OCI-M1 (cell line): ENCODE measurements at regions not wholly inside any gene's neighbourhood (a gene's known extent, or its start where the extent isn't known, plus 50 kb on each side); places are given as distances from the start of the nearest gene placed in this dataset.

Experiments used
- DNase-seq: peaks from one replicate; lab custom pipeline; 2025; lab: John Stamatoyannopoulos, UW

DNA sequence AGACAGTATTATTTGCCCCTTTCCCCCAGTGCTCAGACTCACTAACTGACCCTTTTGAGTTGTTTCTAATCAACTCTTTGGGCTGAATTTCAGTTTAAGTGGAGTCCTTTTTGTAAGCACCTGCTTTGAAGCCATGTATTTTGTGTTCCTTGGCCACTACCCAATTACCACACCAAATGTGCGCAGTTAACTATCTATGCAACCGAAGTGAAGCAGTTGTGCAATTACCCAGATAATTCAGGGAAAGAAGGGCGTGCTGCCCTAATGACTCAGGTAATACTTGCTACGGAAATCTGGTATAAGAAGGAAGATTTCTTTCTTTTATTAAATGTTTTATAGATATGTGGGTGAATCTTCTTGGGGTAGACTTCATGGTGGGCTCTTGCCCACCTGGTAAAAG lies 371.9 kb upstream of the TBL1XR1 start:
- DNase-seq, result no peak

DNA sequence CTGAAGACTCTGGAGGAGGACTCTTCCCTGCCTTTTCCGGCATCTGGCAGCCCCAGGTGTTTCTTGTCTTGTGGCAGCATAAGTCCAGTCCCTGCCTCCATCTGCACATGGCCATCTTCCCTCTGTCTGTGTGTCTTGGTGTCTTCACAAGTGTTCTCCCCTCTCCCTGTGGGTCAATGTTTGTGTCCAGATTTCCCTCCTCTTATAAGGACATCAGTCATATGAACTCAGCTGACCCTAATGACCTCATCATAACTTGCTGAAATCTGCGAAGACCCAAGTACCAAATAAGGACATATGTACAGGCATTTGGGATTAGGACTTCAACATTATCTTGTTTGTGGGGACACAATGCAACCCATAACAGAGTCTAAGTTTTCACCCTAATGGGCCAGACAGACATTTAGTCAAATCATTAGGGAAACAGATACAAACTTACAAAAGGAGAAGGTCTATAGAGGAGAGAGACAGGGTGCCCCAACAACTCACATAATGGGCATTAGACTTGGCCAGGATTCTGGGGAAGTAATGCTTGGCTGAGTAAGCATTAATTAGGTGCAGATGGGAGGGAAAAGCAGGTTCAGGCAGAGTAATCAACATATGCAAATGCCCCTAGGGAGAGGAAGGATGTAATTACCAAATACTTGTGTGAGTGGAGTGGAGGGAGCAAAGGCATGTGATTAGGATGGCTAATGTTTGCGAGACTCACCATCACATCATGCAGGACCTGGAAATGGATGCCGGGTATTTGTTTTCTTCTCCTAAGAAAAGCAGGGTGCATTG lies 372.8 kb upstream of the TBL1XR1 start:
- no peak for DNase-seq

DNA sequence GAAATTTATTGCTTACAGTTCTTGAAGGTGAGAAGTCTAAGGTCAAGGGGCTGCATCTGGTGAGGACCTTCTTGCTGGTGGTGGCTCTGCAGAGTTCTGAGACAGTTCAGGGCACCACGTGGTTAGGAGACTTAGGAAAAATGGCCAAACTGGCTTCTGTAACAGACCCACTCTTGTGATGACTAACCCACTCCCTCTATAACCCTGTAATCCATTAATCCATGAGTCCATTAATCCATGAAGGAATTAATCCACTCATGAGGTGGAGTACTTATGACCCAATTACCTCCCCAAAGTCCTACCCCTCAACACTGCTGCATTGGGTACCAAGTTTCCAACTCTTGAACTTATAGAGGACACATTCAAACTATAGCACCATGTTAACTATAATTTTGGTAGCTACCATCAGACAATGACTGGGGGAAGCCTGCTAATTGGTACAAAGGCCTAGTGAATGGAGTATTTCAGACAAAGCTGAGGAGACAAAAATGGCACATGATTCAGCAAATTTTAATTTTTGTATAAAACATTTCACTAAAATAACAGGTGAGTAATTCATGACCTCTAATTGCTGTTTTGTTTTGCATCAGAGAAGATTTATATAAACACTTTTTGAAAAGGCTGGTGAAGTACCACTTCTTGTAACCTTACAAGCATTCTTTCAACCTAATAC lies 374.1 kb upstream of the TBL1XR1 start:
- DNase-seq, result no peak

DNA sequence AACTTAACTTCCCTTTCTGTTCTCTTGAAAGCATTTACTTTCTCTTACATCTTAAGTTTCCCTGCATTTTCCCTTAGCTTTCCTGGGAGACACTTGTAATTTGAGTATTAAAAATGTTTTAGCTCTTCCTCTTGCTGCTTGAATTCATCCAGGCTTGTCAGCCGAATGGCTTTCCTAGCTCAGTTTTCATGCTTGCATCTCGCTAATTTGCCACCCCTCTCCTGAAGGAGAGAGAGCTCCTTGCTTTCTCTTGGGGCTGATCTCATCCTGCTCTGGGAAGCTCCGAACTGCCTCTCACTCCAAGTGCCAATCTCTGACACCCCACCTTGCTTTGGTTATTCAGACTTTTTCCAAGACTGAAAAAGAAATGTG lies 374.6 kb upstream of the TBL1XR1 start:
- no peak for DNase-seq

DNA sequence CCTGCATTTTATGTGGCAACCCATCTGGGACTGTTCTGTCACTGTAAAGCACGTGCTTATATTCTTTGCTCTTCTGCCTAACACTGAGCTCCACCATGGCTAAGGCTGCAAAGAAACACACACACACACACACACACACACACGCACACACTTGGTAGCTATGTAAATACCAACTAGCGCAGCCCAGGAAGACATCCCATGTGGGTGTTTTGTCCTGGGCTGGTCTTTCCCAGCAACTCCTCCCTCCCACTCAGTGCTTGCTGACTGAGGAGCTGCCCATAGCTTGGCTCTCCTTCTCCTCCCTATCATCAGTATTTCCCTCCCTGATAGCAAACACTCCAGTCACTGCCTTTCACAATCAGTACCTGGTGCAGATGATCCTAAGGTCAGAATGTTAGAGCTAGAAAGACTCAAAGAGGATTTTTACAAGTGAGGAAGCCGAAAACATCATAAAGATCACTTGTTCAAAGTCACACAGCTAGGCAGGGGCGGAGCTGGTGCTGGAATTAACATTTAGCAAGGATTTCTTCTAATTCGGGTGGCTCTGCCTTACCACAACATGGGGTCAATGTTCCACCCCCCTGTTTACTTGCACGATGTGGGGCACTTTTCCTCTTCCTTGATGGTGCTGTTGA lies 377.1 kb upstream of the TBL1XR1 start:
- DNase-seq, result no peak

DNA sequence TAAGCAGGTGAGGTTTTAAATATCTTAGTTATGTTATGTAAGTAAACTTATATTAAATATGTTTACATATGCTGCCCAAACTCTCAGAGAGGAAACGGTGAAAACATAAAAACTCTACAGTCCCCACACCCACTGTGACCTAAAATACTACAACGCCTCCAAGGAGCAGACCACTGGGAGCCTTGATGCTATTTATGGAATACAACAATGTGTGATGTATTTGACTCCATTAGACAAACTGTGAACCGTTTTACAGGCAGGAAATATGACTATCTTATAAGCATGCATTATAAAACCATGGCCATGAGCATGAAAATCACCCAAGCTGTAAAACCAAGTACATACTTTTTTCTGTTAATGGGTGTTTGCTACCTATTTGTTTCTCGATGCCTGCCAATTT lies 379.5 kb upstream of the TBL1XR1 start:
- DNase-seq, result no peak

DNA sequence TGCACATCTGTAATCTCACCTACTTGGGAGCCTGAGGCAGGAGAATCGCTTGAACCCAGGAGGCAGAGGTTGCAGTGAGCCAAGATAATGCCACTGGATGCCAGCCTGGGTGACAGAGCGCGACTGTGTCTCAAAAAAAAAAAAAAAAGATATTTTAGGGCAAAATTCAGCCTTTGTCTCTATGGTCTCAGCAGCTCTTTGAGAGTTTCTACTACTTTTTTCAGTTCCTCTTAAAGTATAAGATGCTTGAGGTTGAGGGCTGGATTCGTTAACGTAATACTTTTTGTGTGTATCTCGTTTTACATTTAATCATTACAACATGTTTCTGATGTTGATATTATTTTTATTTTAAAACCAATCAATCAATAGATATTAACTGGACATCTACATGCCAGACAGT lies 381.2 kb upstream of the TBL1XR1 start:
- no peak for DNase-seq

DNA sequence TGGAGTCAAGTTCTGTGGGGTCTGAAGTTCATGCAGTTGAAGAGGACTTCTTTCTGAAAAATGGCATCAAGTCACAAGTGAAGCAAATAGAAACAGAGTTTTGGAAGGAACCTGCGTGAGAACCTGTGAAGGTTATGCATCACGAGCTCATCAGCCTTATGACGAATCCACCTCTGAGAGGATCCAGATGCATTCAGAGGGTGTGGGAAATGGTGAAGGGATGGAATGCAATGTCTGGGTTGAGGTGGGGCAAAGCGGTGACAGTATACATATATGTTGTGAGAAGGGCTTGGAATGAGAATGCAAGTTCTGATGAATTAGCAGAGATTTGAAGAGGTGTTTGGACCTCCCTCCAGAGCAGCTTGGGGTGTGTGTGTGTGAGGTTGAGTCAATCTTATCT lies 382.1 kb upstream of the TBL1XR1 start:
- DNase-seq, result no peak

DNA sequence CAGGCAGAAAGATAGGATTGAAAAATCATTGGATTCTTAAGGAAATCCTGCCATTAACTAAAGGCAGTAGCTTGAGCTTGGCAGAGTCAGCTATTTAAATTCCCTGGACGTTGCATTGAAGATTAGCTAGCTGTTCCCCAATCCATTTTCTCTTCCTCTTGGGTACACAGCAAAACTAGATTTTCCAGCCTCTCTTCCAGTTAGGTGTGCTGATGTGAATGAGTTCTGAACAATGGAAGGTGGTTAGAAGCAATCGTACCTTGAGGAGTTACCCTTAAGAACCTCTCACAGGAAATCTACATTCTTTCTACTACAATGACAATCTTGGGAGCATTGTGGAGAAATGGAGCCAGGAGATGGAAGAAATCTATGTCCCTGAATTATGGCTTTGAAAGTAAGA lies 383.2 kb upstream of the TBL1XR1 start:
- no peak for DNase-seq

DNA sequence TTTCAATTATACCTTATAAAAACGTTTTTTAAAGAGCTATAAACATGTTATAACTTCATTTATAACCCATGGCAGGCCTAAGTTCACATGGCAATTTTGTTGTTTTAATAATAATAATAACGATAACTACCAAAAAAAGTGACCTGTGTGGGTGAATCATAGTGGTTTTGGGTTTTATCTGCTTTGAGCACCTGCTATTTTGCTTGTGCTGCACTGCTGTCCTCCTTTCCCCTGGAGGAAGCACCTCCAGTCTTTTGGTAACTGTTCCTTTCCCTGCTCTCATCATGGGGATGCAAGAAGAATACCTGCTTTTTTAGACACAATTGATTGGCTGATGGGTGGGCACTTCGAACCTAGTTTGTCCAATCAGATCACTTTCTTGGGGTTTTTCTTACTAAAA lies 388.0 kb upstream of the TBL1XR1 start:
- peak; percentile 3 for DNase-seq

DNA sequence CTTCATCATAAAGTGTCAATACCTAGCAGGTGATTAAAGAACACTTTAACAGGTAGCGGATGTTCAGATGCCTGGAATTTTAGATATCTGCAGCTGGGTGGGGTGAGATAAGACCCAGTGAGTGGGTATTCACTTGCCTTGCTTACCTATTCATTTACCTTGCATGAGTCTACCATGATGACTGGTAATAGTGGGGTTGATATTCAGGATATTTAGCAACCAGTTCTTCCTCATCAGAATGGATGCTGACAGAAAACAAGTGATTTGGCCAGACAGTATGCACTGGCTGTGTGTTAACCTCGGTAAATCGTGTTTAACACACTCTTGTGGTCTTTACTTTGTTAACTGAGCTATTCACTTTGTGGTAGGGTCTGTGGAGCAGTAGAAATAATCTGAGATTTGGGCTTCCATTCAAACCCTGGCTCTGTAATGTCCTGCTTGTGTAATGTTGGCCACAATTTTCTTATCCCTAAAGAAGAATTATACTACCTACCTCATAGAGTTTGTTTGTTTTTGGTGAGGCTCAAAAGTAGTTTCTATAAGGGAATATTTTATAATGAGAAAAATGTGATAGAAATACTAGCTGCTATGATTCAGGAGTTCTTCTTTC lies 391.9 kb upstream of the TBL1XR1 start:
- no peak for DNase-seq

DNA sequence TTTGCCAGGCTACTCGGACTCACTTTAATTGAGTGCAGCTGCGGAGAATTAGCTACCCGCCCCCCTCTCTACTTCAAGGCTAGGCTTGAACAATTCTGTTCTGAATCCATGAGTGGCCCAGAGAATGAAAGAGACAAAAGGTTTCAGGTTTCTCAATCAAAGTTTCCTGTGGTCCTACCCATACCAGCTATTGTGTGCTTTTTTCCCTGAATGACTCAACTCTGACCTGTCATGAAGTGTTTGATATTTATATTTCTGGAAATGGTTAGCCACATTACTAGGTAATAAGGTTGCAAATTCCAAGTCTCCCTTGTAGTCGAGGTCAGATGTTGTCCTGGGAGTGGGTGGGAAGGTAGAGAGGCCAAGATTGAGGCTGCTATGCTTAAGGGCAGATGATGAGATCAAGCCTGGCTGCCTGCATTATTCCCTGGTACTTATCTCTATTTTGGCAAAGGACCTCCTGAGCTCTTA lies 392.7 kb upstream of the TBL1XR1 start:
- DNase-seq, result no peak

DNA sequence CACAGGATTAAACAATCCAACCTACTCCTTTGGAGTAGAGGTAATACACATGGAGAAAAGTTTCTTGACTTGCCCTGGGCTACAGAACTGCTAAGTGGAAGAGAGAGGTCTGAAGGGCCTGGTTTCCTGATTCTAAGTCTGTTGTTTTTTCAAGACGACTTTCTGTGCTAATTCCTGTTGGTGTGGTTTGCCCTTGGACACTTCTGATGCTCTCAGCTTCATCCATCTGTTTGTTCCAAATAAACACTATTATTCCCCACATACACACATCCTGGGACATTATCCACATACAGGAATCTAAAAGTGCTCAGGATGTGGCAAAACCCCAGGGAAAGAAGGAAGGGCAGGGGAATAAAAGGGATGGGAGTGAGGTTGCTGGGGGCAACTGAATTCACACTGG lies 393.5 kb upstream of the TBL1XR1 start:
- DNase-seq, result no peak

DNA sequence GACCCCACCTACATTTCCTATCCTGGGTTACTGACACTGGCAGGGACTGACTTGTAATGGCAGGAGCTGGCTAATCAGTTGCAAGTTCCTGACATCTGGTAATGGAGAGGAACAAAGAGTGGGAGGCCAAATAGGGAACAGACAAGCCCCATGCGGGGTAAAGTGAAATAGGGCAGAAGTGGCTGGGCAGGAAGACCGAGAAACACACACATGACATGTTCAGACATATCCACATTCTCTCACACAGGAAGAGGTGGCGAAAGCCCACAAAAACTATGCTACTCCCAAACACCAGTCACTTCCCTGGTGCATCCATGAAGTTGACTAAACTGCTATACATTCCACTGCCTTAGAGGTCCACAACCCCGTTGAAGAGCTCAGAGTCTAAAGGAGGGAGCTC lies 394.1 kb upstream of the TBL1XR1 start:
- DNase-seq, result peak; percentile 6

DNA sequence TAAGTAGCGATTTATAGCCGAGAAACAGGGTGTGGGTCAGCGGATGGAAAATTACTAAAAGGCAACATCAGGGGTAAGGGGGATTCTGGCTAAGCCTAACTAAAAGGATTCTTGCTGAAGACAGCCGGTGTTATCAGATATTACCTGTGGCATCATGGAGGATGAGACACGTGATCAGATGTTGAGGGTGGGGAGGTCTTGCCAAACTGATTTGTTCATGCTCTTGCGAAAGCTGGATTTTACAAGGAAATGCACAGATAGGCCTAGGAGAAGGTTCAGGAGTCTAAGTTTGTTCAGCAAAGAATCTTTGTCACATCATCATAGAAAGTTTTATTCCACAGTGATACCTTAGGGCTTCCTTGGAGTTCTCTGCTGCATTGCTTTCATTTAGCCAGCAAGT lies 396.8 kb upstream of the TBL1XR1 start:
- no peak for DNase-seq

DNA sequence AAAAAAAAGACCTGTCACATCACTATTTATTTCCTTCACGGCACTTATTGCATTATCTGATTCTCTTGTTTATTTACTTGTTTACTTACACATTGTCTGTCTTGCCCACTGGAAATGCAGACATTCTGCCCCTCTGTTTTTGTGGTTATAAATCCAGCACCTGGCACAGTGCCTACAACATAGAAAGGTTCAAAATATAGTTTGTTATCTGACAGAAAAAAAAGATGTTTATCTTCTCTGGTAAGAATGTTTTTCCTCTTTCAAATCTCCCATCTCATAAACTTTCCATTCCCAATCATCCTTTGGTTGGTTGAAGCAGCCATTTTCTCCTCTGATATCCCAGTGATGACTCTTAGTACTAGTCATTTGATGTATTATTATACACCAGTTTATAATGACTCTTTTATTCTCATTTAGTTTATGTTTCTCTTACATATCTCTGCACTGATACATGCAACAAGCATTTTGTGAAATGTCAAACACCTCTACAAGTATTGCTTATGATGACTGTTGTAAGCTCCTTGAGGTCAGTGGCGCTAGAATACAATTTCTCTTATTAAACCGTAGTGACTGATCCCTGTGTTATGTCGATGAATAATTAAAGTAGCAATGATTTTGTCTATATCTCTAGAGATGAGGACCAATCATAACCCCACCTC lies 398.4 kb upstream of the TBL1XR1 start:
- DNase-seq, result no peak

DNA sequence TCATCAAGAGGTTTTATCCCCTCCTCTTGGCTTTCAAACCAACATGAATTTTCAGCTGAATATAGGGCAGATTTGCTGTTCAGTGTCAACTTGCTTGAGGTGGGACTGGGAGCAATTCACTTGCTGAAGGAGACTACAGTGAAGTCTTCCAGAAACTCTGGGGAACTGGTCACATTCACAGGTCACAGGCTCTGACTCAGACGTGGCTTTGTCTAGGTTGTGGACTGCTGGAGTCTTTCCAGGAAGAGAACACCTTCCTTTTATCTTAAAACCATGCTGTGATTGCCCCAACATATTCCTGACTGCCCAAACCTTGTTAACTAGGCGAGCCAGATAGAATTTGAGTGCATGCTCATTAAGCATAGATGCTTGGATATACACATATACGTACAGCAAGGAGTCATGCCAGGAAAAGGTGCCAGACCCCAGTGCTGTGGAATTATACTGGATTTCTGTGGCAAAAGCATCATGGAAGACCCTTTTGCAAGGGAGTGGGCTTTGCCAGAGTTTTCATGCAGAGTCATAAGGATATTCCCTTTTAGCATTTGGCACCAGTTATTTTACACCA lies 399.1 kb upstream of the TBL1XR1 start:
- DNase-seq, result no peak

DNA sequence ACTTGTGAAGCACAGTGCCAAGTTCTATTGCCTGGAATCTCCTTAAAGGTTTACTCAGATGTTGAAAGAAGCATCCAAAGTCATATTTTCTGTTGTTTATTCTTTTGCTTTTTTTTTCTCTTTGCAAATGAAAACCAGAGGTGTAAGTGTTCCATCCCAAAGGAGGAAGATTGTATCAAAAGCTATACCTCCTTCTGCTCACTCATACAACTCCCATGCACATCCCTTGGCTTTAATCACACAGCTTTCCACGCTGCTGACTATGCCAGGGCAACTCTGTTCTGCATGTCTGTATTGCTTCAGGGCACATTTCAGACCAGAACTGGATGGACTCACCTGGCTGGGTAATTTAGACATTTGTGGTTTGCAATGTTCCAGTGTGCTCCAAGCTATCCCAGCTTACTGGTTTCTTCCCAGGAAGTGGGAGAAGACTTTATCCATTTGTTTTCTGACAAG lies 399.6 kb upstream of the TBL1XR1 start:
- no peak for DNase-seq

DNA sequence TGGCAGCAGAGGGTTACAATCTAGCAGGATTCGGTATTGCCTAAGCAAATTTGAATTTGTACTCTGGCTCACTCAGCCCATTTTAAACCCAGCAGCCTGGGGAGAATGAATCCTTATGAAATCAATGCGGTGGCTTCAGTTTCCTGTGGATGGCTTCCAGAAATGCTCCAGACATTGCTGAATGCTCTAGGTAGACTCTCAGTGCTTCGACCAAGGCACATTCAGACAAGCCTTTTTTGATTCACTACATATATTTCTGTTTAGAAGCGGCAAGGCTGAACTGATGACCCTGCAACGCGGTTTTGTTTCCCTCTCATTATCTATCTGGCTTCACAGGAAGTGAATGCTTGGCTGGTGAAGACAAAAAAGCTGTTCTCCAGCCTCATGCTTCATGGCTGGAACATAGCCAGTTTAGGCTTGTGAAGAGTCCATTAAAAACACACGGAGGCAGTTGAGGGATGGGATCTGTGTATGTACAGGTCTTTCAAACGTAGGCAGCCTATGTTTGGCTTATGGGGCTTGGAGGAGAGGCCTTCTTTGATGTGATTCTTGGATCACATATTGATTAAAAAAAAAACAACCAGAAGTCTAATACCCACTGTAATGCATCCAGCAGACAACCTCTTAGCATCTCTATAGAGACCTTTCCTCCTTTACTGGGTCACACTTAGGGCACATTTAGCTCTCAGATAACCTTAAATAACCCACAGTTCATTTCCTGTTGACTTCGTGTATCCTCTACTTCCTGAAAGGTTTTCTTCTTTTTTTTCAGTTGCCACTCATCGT lies 400.2 kb upstream of the TBL1XR1 start:
- DNase-seq, result no peak

DNA sequence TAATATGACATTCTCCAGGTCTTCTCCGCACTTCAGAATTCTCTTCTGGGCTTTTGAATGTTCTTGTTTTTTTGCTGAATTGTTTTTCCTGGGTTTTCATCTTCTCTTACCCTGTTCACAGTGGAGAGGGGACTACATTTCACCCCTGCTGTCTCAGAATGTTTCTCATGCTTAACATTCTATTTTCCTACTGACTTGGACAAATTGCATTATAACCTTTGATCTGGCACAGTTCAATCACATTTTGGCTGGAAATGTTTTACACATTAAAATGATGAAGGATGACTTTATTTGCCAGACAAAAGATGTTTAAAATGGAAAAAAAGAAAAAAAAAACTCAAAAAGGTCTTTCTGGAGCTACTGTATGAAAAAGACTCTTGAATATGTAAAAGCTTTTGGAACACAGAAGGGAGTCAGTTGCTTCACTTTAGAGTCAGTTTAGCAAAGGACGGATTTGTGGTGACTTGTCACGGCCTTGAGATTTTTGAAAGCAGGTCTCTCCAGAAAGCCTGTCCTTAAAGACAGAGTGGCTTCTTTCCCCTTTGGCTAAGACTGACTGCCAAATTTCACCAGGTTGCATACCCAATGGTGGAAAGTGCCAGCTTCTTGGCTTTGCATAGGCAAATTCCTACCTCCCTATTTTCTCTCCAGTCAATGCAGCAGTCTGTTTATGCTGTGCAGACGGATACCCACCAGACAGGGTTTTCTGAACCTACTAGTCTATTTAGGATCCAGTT lies 401.0 kb upstream of the TBL1XR1 start:
- no peak for DNase-seq
